Endothelial cell of umbilical vein (primary cell): ENCODE measurements at regions not wholly inside any gene's neighbourhood (a gene's known extent, or its start where the extent isn't known, plus 50 kb on each side); places are given as distances from the start of the nearest gene placed in this dataset.

Experiments used
- BruUV-seq: library from RNA; stranded (reverse); fragments of 400-500 nt; replicated peaks from 2 replicates; lab custom pipeline; 2021; lab: Mats Ljungman, UMichigan
- CTCF ChIA-PET: fragments of 300-600, 350-600 bp; sonication (Branson Sonifier 250); formaldehyde crosslinking; loops from one replicate; lab custom pipeline; 2021; ENCODE audit warnings: antibody characterized with exemption, inconsistent platforms; lab: Charles Lee
- POLR2A ChIA-PET: fragments of 300-600, 350-600 bp; sonication (Branson Sonifier 250); formaldehyde crosslinking; loops from one replicate; lab custom pipeline; 2021; ENCODE audit warnings: antibody characterized with exemption, inconsistent platforms; lab: Charles Lee
- DNase-seq: peaks from one replicate; pipeline ENCODE4 v3.0.0-alpha.2; 2011; ENCODE audit warnings: low read depth, low spot score
- FAIRE-seq: peaks from 2 replicates; lab custom pipeline; 2011; peaks lifted over from hg19 to GRCh38; lab: Jason Lieb, UNC
- H2AFZ ChIP-seq: 2 replicates; pipeline ENCODE4 v1.6.0; 2012; ENCODE audit warnings: low read depth, low read length, control low read depth, inconsistent platforms
- H3K27ac ChIP-seq: 2 replicates; pipeline ENCODE4 v1.5.1; 2011; ENCODE audit warnings: low read depth, mild to moderate bottlenecking, control low read depth, low read length, moderate library complexity; ENCODE audit not compliant: insufficient read depth
- H3K27me3 ChIP-seq, 2 experiments: 2 replicates each; pipeline versions ENCODE4 v1.6.0 to v1.6.1; 2011; ENCODE audit warnings: low read length in 2 of 2, mixed read lengths in 1 of 2; ENCODE audit not compliant: control insufficient read depth in 2 of 2, insufficient read depth in 2 of 2
- H3K36me3 ChIP-seq, 2 experiments: 2 replicates in 1 of 2; 3 replicates in 1 of 2; pipeline ENCODE4 v1.5.1; 2011; ENCODE audit warnings: low read length in 2 of 2, mild to moderate bottlenecking in 1 of 2, moderate library complexity in 1 of 2; ENCODE audit not compliant: control insufficient read depth in 2 of 2, insufficient read depth in 2 of 2; ENCODE audit errors: extremely low read depth in 1 of 2
- H3K4me1 ChIP-seq: 3 replicates; pipeline ENCODE4 v1.5.1; 2011; ENCODE audit warnings: mild to moderate bottlenecking, low read length; ENCODE audit not compliant: control insufficient read depth, insufficient read depth; ENCODE audit errors: extremely low read depth
- H3K4me2 ChIP-seq: 2 replicates; pipeline ENCODE4 v1.6.1; 2011; ENCODE audit warnings: low read length, control low read depth, mixed read lengths; ENCODE audit not compliant: insufficient read depth
- H3K4me3 ChIP-seq, 3 experiments: fragments of 200-600 bp in 1 of 3; sonication (generic), shearing (Covaris generic) in 1 of 3; replicated peaks in 1 of 3; 2 replicates each; pipeline ENCODE4 v1.5.1; 2011 to 2016; ENCODE audit warnings: control low read depth in 3 of 3, low read length in 3 of 3, mild to moderate bottlenecking in 2 of 3, inconsistent platforms in 1 of 3, low read depth in 1 of 3, moderate library complexity in 1 of 3; ENCODE audit not compliant: insufficient read depth in 1 of 3
- H3K79me2 ChIP-seq: 2 replicates; pipeline ENCODE4 v1.6.0; 2012; ENCODE audit warnings: low read length, inconsistent platforms; ENCODE audit not compliant: control insufficient read depth, insufficient read depth
- H3K9ac ChIP-seq: replicated peaks from 2 replicates; pipeline ENCODE3; 2011; ENCODE audit warnings: low read length, control low read depth; ENCODE audit not compliant: insufficient read depth; ENCODE audit errors: extremely low read depth
- H3K9me1 ChIP-seq: replicated peaks from 3 replicates; pipeline ENCODE4 v1.6.0; 2011; ENCODE audit warnings: mild to moderate bottlenecking, low read length; ENCODE audit not compliant: control insufficient read depth, insufficient read depth; ENCODE audit errors: extremely low read depth
- H3K9me3 ChIP-seq: replicated peaks from 2 replicates; pipeline ENCODE4 v1.5.1; 2012; ENCODE audit warnings: low read length, inconsistent platforms; ENCODE audit not compliant: control insufficient read depth, insufficient read depth
- H4K20me1 ChIP-seq: replicated peaks from 2 replicates; pipeline ENCODE3; 2011; ENCODE audit warnings: mild to moderate bottlenecking, low read length; ENCODE audit not compliant: control insufficient read depth, insufficient read depth; ENCODE audit errors: extremely low read depth
- EZH2 ChIP-seq: IDR thresholded peaks from 2 replicates; pipeline ENCODE4 v1.6.1; 2012; ENCODE audit warnings: borderline replicate concordance, low read depth, mild to moderate bottlenecking, moderate library complexity, low read length, inconsistent platforms; ENCODE audit not compliant: severe bottlenecking
- FOS ChIP-seq: IDR thresholded peaks from 2 replicates; pipeline ENCODE4 v1.6.1; 2011; ENCODE audit warnings: mild to moderate bottlenecking, low read length, moderate library complexity, borderline replicate concordance; ENCODE audit not compliant: insufficient read depth
- GATA2 ChIP-seq: IDR thresholded peaks from 2 replicates; pipeline ENCODE4 v1.7.0; 2011; ENCODE audit warnings: low read depth, mild to moderate bottlenecking, moderate library complexity, mixed read lengths, low read length; ENCODE audit not compliant: insufficient read length, insufficient read depth
- JUN ChIP-seq: IDR thresholded peaks from 2 replicates; pipeline ENCODE4 v1.6.1; 2011; ENCODE audit warnings: borderline replicate concordance, low read depth; ENCODE audit not compliant: insufficient read length, insufficient read depth
- MYC ChIP-seq: IDR thresholded peaks from one replicate; pipeline ENCODE4 v1.6.1; 2011; ENCODE audit warnings: mild to moderate bottlenecking, low read depth, low read length
- POLR2A ChIP-seq: IDR thresholded peaks from 2 replicates; pipeline ENCODE4 v1.6.1; 2012; ENCODE audit warnings: low read depth, mild to moderate bottlenecking, control low read depth, low read length
- POLR2AphosphoS5 ChIP-seq: IDR thresholded peaks from 2 replicates; pipeline ENCODE4 v1.6.1; 2012; ENCODE audit warnings: low read depth, mild to moderate bottlenecking, control low read depth, low read length, moderate library complexity; ENCODE audit not compliant: insufficient read depth
- dilution Hi-C: fragments of 300-500 bp; cut with MboI; formaldehyde crosslinking; loops from one replicate; pipeline ENCODE4 v1.15.0; 2019; ENCODE audit warnings: low sequenced_read_pairs; ENCODE audit not compliant: extremely low pct_ligation_motif_present
- intact Hi-C: fragments of 100-400 bp; cut with micrococcal nuclease; formaldehyde crosslinking; loops from one replicate; pipeline ENCODE4 v1.10.0; 2022
- TF ChIP-seq, protein P1 (sequence below), 2 donors: IDR thresholded peaks; 1 replicate in 1 of 2; 2 replicates in 1 of 2; pipeline ENCODE4 v1.5.1; 2011; ENCODE audit warnings: low read length in 2 of 2, mild to moderate bottlenecking in 2 of 2, moderate library complexity in 2 of 2, control low read depth in 1 of 2, inconsistent platforms in 1 of 2, low read depth in 1 of 2; ENCODE audit not compliant: insufficient read depth in 1 of 2; ENCODE audit errors: extremely low read depth in 1 of 2
- TF ChIP-seq, protein P2 (sequence below): IDR thresholded peaks from 2 replicates; pipeline ENCODE4 v1.6.1; 2011; ENCODE audit not compliant: insufficient read depth, insufficient read length

DNA sequence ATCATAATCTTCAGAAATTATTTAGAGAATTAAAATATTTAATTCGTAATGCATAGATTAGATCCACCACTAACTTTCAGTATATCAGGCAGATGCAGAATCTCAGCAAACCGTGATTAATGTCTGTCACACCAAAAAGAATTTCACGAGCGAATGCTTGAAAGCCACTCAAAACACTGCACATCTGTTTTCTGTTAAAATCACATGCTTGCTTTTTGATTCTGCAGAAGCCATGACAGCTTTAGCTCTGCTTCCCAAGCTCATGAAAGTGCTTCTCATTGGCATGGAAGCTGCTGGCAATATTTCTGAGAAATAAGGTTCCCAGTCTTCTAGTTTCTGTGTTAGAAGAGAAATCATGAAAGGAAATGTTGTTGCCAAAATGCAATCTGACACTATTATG, 837.8 kb upstream of the LRRN3 start:
- Histone ChIP-seq H2AFZ (no peak overlapping the region), H3K4me3 (no peak overlapping the region), H3K27ac (no peak overlapping the region), H3K36me3 (no peaks in the 10 kb centered on the region), H3K9ac (no peak overlapping the region), H3K4me1 (no peaks in the 10 kb centered on the region), H3K9me3 (no peaks in the 10 kb centered on the region), H4K20me1 (no peaks in the 10 kb centered on the region), H3K4me2 (no peak overlapping the region), H3K27me3 (no peaks in the 10 kb centered on the region), H3K9me1 (no peaks in the 10 kb centered on the region), H3K79me2 (no peaks in the 10 kb centered on the region)
- TF ChIP-seq, protein P1, sequence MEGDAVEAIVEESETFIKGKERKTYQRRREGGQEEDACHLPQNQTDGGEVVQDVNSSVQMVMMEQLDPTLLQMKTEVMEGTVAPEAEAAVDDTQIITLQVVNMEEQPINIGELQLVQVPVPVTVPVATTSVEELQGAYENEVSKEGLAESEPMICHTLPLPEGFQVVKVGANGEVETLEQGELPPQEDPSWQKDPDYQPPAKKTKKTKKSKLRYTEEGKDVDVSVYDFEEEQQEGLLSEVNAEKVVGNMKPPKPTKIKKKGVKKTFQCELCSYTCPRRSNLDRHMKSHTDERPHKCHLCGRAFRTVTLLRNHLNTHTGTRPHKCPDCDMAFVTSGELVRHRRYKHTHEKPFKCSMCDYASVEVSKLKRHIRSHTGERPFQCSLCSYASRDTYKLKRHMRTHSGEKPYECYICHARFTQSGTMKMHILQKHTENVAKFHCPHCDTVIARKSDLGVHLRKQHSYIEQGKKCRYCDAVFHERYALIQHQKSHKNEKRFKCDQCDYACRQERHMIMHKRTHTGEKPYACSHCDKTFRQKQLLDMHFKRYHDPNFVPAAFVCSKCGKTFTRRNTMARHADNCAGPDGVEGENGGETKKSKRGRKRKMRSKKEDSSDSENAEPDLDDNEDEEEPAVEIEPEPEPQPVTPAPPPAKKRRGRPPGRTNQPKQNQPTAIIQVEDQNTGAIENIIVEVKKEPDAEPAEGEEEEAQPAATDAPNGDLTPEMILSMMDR (IDR thresholded peaks at IDR 0.05; ENCODE audit: extremely low read depth in 1 of 2, insufficient read depth in 1 of 2, low read depth in 1 of 2, low read length in 2 of 2), result no peak
- no peak for TF ChIP-seq POLR2AphosphoS5
- TF ChIP-seq JUN, result no peak
- TF ChIP-seq EZH2, result no peak
- TF ChIP-seq, protein P2, sequence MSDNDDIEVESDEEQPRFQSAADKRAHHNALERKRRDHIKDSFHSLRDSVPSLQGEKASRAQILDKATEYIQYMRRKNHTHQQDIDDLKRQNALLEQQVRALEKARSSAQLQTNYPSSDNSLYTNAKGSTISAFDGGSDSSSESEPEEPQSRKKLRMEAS, result no peak
- no peak for TF ChIP-seq POLR2A
- TF ChIP-seq FOS, result no peak
- TF ChIP-seq GATA2, result no peak
- TF ChIP-seq MYC, result no peak
- BruUV-seq, result no TSS peak
- peak; percentile 28 for FAIRE-seq
- DNase-seq, result no peak
- intact Hi-C loops, result no loop called here
- POLR2A ChIA-PET, result no interaction called here
- CTCF ChIA-PET, result no interaction called here
- dilution Hi-C loops, result no loop called here
